Hepatocyte (in vitro differentiated cells): ENCODE measurements at regions not wholly inside any gene's neighbourhood (a gene's known extent, or its start where the extent isn't known, plus 50 kb on each side); places are given as distances from the start of the nearest gene placed in this dataset.

Experiments used
- CTCF ChIP-seq: fragments of 200-600 bp; sonication (generic); IDR thresholded peaks from 2 replicates; pipeline ENCODE4 v1.5.1; 2016; ENCODE audit warnings: antibody characterized with exemption, mild to moderate bottlenecking; ENCODE audit not compliant: poor library complexity
- EZH2 ChIP-seq: fragments of 200-600 bp; sonication (generic); IDR thresholded peaks from 2 replicates; pipeline ENCODE4 v1.6.1; 2016; ENCODE audit warnings: antibody characterized with exemption, mild to moderate bottlenecking, borderline replicate concordance
- EZH2phosphoT487 ChIP-seq: fragments of 200-600 bp; sonication (generic); IDR thresholded peaks from one replicate; pipeline ENCODE4 v1.6.1; 2018; ENCODE audit warnings: antibody characterized with exemption, mild to moderate bottlenecking, low read depth, moderate library complexity; ENCODE audit not compliant: unreplicated experiment, severe bottlenecking

- TF ChIP-seq CTCF = no peak
- TF ChIP-seq EZH2 = no peak
- TF ChIP-seq EZH2phosphoT487 = no peak
Observed at GRCh38 chr5:101047181-101047580, 144.1 kb upstream of the ST8SIA4 start.
